NOMO-1 treated with DMSO at 0.1 percent for 48 hours (cell line): ENCODE measurements at regions not wholly inside any gene's neighbourhood (a gene's known extent, or its start where the extent isn't known, plus 50 kb on each side); places are given as distances from the start of the nearest gene placed in this dataset.

Experiments
- DNase-seq: peaks from one replicate; lab custom pipeline; 2025; ENCODE audit not compliant: unreplicated experiment; lab: John Stamatoyannopoulos, UW

DNA sequence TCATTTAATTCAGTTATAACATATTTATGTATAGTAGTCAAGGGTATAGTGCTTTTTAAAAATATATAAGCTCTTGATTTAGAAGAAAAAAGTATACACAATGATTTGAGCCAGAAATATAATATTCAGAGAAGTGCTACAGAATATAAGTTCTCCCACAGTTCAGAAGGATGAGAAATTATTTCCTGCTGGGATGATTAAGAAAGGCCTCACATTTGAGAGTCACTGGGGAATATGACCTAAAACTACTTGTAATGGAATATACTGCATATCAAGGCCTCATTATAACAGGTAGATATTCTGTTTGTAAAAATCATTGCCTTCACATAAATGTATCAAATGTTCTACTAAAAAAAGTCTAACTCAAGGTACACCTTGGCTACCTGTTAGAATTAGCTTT lies 203.5 kb downstream of the MBD2 start:
- no peak for DNase-seq

DNA sequence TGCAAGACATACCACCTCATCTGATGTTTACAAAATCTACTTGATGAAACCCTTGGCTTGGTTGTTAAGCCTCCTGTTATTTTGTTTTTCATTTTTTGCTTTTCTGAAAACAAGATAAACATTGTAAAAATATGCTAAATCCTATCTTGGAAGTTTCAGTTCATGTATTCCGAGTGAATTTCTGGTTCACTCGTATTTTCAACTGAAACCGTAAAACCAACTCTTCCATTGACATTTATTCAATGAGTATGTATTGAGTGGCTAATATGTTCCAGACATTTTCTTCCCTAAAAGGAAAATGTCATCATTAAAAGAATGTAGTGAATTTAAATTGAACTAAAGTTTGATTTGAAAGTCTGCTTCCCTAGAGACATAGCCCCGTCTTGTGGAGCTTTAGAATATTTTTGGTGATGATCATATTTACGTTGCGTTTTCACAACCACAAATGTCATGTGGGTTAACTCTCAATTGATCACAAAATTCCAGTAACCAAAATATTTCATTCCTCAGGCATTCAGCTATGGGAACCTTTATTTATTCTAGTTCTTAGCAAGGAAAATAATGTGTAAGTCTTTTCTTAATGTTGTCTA lies 204.2 kb downstream of the MBD2 start:
- DNase-seq: no peak

GRCh38 chr18:54019641-54020040 lies 204.8 kb downstream of the MBD2 start:
- DNase-seq: no peak

- no peak for DNase-seq
These were observed 211.0 kb downstream of the MBD2 start for GRCh38 chr18:54013452-54013851.

- no peak for DNase-seq
These were observed 219.6 kb downstream of the MBD2 start for GRCh38 chr18:54004828-54005227.

GRCh38 chr18:54003195-54003594 lies 221.3 kb downstream of the MBD2 start:
- DNase-seq: peak; percentile 25

GRCh38 chr18:53997064-53997463 lies 227.4 kb downstream of the MBD2 start:
- DNase-seq: no peak

GRCh38 chr18:53994016-53994415 lies 230.5 kb downstream of the MBD2 start:
- DNase-seq: no peak

GRCh38 chr18:53991805-53992204 lies 232.7 kb downstream of the MBD2 start:
- DNase-seq: no peak

- no peak for DNase-seq
These were observed 233.3 kb downstream of the MBD2 start for GRCh38 chr18:53991202-53991601.

DNA sequence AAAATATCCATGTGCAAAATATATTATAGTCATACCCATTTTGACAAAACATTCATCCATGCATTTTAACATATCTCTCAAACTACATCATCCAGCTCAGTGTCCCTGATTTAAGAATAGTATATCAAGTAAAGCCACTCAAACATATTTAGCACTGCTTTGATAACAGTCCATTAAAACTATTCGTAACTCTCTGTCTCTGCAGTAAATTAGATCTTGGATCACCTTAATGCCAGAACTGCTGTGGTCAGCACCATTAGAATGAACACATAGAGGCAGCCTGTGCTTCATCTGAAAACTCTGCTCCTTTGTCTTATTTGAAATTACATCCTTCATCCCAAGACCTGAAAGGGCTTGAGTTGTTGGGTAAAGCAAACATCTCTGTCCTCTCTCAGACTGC lies 234.0 kb downstream of the MBD2 start:
- DNase-seq: no peak

- DNase-seq: no peak
These were observed 240.4 kb downstream of the MBD2 start for GRCh38 chr18:53984021-53984420.

DNA sequence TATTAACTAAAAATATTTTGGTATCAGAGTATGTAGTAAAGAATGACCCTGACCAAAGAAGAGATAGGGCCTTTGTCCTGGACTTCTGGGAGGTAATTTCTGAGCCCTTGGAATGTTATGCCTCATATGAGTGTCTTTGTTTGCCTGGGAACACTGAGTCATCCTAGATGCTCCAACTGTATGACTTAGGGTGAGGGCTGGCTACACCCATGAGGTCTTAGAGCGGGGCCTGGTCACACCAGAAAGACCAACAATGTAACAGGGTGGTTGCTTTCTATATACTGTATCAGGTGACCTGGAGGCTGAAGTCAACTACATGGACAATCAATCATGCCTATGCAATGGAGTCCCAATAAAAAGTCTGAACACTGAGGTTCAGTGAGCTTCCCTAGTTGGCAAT lies 253.1 kb downstream of the MBD2 start:
- DNase-seq: no peak

GRCh38 chr18:53952700-53953099 lies 271.8 kb downstream of the MBD2 start:
- DNase-seq: no peak

GRCh38 chr18:53950545-53950944 lies 273.9 kb downstream of the MBD2 start:
- DNase-seq: no peak

DNA sequence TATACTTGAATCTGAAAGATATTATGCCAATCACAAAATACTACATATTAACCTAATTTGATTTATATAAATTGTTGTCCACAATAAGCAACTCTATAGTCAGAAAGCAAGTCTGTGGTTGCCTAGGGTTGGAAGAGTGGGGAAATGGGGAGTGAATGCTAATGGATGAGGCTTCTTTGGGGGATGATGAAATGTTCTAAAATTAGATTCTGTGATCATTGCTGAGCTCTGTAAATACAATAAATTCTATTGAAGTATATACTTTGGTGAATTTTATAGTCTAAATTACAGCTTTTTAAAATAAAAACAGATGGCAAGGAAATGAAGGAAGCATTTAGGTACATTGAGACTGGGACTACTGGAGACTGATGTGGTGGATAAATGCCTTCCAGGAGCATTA lies 275.5 kb downstream of the MBD2 start:
- DNase-seq: no peak

GRCh38 chr18:53947092-53947640 lies 277.3 kb downstream of the MBD2 start:
- no peak for DNase-seq

- no peak for DNase-seq
These were observed 277.9 kb downstream of the MBD2 start for GRCh38 chr18:53946594-53946993.

GRCh38 chr18:53944721-53945120 lies 279.7 kb downstream of the MBD2 start:
- no peak for DNase-seq

- no peak for DNase-seq
These were observed 281.1 kb downstream of the MBD2 start for GRCh38 chr18:53943326-53943860.

- no peak for DNase-seq
These were observed 282.7 kb downstream of the MBD2 start for GRCh38 chr18:53941601-53942338.

GRCh38 chr18:53937037-53937436 lies 287.4 kb downstream of the MBD2 start:
- DNase-seq: no peak
